GM18517 (cell line): ENCODE measurements at regions not wholly inside any gene's neighbourhood (a gene's known extent, or its start where the extent isn't known, plus 50 kb on each side); places are given as distances from the start of the nearest gene placed in this dataset.

ENCODE experiments used
- ATAC-seq: cut with Tn5 transposase; IDR thresholded peaks from one replicate; pipeline ENCODE4 v1.9.1; 2021; ENCODE audit warnings: mild to moderate bottlenecking, moderate library complexity; ENCODE audit not compliant: unreplicated experiment

DNA sequence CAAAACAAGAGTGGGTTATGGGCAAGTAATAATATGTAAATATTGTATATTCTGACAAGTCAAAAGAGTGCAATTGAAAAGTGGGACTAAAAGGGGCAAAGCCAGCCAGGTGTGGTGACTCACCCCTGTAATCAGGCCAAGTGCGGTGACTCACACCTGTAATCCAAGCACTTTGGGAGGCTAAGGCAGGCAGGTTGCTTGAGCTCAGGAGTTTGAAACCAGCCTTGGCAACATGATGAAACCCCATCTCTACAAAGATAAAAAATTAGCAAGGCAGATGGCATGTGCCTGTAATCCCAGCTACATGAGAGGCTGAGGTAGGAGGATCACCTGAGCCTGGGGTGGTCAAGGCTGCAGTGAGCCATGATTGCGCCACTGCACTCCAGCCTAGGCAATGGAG is 304.0 kb downstream of the HHIPL2 start:
- ATAC-seq = no peak

- ATAC-seq = no peak
These were observed 305.4 kb downstream of the HHIPL2 start for GRCh38 chr1:222242492-222242891.

GRCh38 chr1:222241410-222241809 is 306.5 kb downstream of the HHIPL2 start:
- no peak for ATAC-seq

- no peak for ATAC-seq
These were observed 307.2 kb downstream of the HHIPL2 start for GRCh38 chr1:222240536-222241181.

DNA sequence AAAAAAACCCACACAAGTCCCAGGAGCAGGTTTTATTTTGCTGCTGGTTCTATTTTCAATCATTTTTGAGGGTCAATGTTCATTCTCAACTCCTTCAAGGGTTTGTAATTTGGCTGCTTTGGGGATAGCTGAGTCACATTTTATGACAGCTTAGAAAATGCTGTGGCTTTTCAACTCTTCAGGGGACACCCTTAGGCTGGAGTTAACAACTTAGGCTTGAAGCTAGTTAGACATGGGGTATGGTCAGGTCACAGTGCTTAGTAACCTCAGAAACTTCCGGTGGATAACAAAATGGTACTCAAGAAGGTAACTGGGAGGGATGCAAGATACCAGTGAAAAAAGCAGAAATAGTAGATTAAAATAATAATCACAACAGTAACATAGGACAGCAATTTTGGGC is 308.8 kb downstream of the HHIPL2 start:
- ATAC-seq = no peak

DNA sequence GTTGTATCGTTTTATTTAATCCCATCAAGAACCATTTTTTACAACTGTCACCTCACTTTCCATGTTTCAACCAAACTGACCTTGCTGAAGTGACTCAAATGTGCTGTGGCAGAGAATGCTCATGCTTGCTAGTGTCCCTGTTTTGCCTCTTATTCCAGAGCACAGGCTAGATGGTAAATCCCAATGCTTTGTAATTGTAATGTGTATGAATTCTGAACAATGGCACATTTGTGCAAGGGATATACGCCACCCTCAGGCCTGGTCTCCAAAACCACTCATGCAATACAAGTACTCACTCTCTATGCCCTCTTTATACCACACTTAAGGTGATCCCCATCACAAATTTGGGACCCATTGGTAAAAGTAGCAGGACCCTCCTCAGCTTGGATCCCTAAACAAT is 313.6 kb downstream of the HHIPL2 start:
- no peak for ATAC-seq

DNA sequence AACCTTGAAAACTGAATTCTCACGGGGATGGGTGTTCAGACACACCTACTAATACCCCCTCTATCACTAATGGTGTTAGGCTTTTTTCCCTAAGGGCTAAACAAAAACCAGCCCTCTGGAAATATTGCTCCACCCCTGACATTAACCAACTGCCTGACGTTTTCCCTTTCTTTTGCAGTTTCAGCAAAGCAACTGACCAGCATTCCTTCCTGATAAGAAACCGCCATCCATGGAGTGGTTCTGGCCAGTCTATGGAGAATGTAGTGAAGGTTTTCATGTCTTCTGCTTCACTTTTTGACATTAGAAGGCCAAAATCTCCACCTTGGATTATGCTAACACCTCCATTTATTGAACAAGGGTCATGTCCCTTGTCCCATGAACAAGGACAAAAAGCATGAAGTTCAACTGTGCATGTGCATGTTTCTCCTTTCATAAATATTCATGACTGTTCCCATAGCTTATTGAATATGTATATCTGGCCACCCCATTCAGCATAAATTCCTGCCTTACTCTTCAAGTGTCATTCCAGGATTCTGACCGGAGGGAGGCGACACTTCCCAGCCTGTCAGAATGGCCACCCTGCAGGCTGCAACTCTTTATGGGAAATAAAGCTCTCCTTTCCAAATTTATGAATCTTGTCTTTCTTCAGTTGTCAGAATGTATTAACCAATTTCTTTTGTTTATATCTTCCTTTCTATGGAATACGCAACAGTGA is 314.3 kb downstream of the HHIPL2 start:
- no peak for ATAC-seq

GRCh38 chr1:222232842-222233241 is 315.1 kb downstream of the HHIPL2 start:
- ATAC-seq = no peak

- no peak for ATAC-seq
These were observed 318.1 kb downstream of the HHIPL2 start for GRCh38 chr1:222229672-222230312.

GRCh38 chr1:222225316-222225691 is 322.6 kb downstream of the HHIPL2 start:
- no peak for ATAC-seq

DNA sequence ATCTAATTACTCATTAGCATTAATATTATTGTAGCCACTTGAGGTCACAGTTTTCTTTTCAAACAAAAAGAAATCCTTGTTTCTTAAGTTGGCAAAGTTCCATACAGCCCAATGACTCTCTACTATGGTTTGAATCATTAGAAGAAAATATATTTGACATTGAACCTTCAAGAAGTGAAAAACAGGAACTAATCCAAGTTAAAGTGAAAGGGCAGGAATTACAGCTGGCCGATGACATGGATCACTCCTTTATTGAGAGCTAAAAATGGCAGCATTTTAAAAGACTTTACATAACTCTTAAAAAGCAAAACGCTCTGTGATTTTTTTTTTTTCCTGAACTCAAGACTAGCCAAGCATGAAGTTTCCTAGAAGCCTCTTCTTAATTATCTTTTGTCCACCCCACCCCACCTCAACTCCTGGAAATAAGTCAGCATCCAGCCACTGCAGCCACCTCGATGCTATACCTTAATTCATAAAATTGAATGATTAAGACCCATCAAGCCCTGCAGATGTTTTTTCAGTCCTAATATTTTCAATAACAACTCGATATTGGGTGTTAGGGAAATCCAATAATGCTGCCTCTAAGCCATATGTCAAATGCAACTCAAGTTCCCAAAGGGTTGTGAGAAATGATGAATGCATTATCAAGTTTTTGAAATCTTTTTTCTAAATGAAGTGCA is 323.1 kb downstream of the HHIPL2 start:
- no peak for ATAC-seq

DNA sequence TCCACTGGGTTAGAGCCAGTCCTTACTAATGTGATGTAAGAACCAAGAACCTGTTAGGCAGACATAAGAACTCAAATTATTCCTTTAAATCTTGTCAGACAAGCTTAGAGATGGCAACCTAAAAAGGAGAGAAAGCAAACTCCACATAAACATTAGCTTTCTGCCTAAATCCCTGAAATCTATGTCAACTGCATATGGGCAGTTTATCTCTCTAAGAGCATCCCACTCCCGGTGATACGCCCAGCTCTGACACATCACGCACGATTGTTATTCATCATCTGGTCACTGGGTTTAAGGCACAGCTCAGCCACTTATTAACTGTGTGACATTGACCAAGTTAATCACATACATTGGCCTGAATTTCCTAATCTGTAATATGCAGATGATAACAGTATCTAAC is 323.7 kb downstream of the HHIPL2 start:
- no peak for ATAC-seq

DNA sequence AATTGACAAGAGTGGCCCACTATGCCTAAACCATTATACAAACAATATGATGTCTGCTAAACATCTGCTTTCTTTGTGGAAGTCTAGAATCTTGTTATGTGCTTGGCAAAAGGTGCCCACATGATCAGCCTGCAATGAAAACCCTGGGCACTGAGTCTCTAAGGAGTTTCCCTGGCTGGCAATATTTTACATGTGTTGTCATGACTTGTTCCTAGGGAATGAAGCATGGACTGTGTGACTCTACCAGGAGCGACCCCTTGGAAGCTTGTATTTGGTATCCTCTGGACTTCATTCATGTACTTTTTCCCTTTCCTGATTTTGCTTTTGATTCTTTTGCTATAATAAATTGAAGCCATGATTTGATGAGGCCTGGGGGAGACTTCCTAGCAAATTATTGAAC is 324.9 kb downstream of the HHIPL2 start:
- ATAC-seq = no peak

GRCh38 chr1:222216255-222216754 is 331.6 kb downstream of the HHIPL2 start:
- ATAC-seq = no peak

DNA sequence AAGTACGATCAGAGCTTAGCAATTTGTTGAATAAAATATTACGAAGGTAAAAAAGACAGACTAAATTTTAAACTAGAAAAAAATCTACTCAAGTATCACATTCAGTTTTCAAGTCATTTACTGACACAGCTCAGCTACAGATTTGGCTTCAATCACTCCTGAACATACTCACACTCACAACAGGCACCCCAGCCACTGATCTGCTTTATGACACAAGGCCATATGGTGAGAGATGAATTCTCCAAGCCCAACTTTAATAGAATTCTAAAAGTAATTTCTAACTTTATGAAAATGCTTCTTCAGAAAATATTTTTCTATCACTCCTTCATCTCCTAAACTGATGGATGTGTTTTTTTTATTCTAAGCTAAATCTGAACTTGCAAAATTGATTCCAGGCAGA is 337.1 kb downstream of the HHIPL2 start:
- no peak for ATAC-seq

DNA sequence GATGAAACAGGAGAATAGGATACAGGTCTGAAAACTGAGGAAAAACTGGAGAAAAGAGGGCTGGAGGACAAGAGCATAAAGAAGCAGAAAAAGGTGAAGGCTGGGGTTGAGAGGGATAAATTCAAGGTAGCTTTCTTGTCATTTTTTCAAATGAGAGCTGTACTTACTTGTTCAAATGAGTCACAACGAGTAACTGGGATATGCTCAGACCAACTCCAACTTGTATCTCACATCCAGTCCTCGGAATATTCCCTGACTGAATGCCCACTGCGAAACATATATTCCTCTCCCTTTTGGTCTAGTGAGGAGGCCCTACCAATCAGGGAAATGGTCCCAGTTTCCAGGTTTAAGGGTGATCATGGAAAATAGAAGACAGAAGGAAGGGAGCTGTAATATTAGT is 343.4 kb downstream of the HHIPL2 start:
- no peak for ATAC-seq

DNA sequence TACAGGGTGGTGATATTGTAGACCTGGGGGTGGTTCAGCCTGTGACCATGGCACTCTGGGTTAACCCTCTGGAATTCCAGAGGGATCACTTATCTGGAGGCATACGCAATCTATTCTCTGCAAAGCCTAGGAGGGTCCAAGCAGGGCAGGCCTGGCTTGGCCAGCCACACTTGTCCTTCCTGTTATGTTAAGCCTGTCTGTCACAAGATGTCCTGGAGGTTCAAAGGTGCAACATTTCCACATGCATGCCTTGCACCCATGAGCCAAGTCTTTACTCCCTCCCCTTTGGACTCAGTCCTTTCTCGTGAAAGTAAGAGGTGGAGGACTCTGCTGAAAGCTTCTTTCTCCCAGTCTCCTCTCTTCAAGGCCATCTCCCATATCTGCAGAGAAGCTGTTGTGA is 345.1 kb downstream of the HHIPL2 start:
- no peak for ATAC-seq

- no peak for ATAC-seq
These were observed 351.2 kb downstream of the HHIPL2 start for GRCh38 chr1:222196736-222197135.

DNA sequence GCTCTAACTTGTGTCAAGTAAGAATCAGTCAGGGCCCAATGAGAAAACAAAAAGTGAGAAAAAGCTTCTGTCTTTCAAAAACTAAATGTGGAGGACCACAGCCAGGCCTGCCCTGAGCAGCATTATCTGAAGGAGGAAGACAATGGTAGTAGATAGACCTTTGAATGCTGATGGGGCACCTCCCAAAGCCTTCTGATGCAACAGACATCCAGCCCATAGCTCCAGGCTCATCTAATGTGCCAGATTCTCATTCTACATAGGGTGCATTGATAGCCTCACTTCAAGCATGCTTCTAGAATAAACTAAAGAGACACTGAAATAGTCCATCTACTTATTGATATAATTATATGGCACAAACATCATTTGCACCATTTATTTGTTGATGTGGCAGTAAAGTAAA is 351.6 kb downstream of the HHIPL2 start:
- no peak for ATAC-seq

GRCh38 chr1:222195857-222196256 is 352.0 kb downstream of the HHIPL2 start:
- no peak for ATAC-seq

DNA sequence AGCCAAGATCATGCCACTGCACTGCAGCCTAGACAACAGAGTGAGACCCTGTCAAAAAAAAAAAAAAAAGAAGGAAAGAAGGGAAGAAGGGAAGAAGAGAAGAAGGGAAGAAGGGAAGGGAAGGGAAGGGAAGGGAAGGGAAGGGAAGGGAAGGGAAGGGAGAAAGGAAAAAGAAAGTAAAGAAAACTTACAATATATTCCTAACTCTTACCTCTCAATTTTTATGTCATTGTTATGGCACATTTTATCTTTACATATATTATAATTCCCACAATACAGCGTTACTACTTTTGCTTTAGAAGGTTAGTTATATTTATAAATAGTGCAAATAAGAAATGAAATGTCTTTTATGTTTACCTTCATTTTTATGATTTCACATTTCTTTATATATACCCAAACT is 358.7 kb downstream of the HHIPL2 start:
- ATAC-seq = no peak
